HG03571 (cell line): ENCODE measurements at regions not wholly inside any gene's neighbourhood (a gene's known extent, or its start where the extent isn't known, plus 50 kb on each side); places are given as distances from the start of the nearest gene placed in this dataset.
"Not testable (repeated sequence)": the region's sequence is repeated elsewhere in the genome, so short reads cannot be mapped to it uniquely, and the experiment has no call there.

Experiments used
- ATAC-seq: cut with Tn5 transposase; IDR thresholded peaks from one replicate; pipeline ENCODE4 v1.9.1; 2021; ENCODE audit not compliant: unreplicated experiment

- no peak for ATAC-seq
Observed at GRCh38 chr11:15300341-15300740, 185.6 kb downstream of the INSC start.

GRCh38 chr11:15307619-15308024, 192.9 kb downstream of the INSC start:
- ATAC-seq: no peak

- no peak for ATAC-seq
Observed at GRCh38 chr11:15308840-15309239, 194.1 kb downstream of the INSC start.

GRCh38 chr11:15309296-15309695, 194.6 kb downstream of the INSC start:
- no peak for ATAC-seq

- no peak for ATAC-seq
Observed at GRCh38 chr11:15313862-15314261, 199.1 kb downstream of the INSC start.

GRCh38 chr11:15318814-15319213, 204.1 kb downstream of the INSC start:
- ATAC-seq: no peak

- no peak for ATAC-seq
Observed at GRCh38 chr11:15326520-15326919, 211.8 kb downstream of the INSC start.

GRCh38 chr11:15327786-15328231, 213.1 kb downstream of the INSC start:
- ATAC-seq: no peak

- ATAC-seq: no peak
Observed at GRCh38 chr11:15333407-15333806, 218.7 kb downstream of the INSC start.

GRCh38 chr11:15334766-15335165, 220.0 kb downstream of the INSC start:
- no peak for ATAC-seq

- no peak for ATAC-seq
Observed at GRCh38 chr11:15336021-15336420, 221.3 kb downstream of the INSC start.

- no peak for ATAC-seq
Observed at GRCh38 chr11:15339302-15339701, 224.6 kb downstream of the INSC start.

GRCh38 chr11:15341587-15341986, 226.9 kb downstream of the INSC start:
- no peak for ATAC-seq

- no peak for ATAC-seq
Observed at GRCh38 chr11:15342163-15342562, 227.4 kb downstream of the INSC start.

GRCh38 chr11:15346907-15347306, 232.2 kb downstream of the INSC start:
- no peak for ATAC-seq

GRCh38 chr11:15347969-15348734, 233.4 kb downstream of the INSC start:
- no peak for ATAC-seq

GRCh38 chr11:15349413-15349812, 234.7 kb downstream of the INSC start:
- ATAC-seq: no peak

GRCh38 chr11:15361316-15361715, 246.6 kb downstream of the INSC start:
- ATAC-seq: no peak

GRCh38 chr11:15365286-15365685, 250.6 kb downstream of the INSC start:
- ATAC-seq: not testable (repeated sequence)

GRCh38 chr11:15367695-15368094, 253.0 kb downstream of the INSC start:
- ATAC-seq: no peak

- no peak for ATAC-seq
Observed at GRCh38 chr11:15370495-15371147, 255.9 kb downstream of the INSC start.

GRCh38 chr11:15371533-15371932, 256.8 kb downstream of the INSC start:
- no peak for ATAC-seq

GRCh38 chr11:15374418-15374817, 259.7 kb downstream of the INSC start:
- ATAC-seq: no peak
